Erythroblast (primary cell): ENCODE measurements at regions not wholly inside any gene's neighbourhood (a gene's known extent, or its start where the extent isn't known, plus 50 kb on each side); places are given as distances from the start of the nearest gene placed in this dataset.

Source experiments
- DNase-seq, 2 experiments: peaks; one replicate each; lab custom pipeline; 2025; lab: John Stamatoyannopoulos, UW
- GATA1 ChIP-seq: IDR thresholded peaks from 2 replicates; pipeline ENCODE4 v1.6.1; 2011; ENCODE audit warnings: low read depth, mild to moderate bottlenecking, control low read depth, low read length, moderate library complexity
- POLR2A ChIP-seq: IDR thresholded peaks from 2 replicates; pipeline ENCODE4 v1.6.1; 2011; ENCODE audit warnings: mild to moderate bottlenecking, low read length

DNA sequence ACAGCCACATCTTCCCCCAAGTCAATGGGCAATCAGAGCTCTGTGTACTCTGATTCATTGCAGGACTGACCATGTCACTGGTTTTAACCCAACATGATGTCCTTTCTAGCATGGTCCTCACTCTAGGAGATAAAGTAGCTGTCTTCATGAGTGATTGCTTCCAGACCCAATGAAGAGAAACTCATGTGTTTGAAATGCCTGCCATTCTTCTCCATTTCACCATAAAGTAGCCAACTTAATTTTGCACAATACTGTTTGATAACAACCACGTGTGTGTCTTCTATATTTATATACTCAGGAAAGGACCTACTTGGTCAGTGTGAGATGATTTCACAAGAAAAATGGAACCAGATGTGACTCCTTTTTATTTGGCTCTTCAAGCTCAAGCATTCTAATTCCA is 172.5 kb downstream of the AXIN2 start:
- TF ChIP-seq GATA1 = no peak
- TF ChIP-seq POLR2A = no peak
- no peak for DNase-seq

DNA sequence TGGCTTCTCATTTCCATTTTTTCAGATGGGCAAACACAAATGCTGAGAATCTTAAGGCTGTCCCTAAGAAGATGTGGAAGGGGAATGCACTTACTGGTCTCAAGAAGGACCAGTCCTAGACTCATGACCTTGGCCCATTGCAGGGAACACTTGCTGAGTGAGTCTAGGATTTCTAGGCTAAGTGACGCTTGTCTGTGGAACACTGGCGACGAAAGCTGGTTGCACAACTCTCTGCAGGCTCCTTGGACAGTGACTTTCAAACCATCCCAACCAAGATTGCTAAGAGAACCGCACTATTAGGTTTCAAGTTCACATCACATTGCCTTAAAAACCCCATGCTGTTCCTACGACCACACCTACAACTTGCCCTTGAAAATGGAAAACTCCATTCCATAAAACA is 174.1 kb downstream of the AXIN2 start:
- no peak for TF ChIP-seq POLR2A
- no peak for TF ChIP-seq GATA1
- DNase-seq = no peak

DNA sequence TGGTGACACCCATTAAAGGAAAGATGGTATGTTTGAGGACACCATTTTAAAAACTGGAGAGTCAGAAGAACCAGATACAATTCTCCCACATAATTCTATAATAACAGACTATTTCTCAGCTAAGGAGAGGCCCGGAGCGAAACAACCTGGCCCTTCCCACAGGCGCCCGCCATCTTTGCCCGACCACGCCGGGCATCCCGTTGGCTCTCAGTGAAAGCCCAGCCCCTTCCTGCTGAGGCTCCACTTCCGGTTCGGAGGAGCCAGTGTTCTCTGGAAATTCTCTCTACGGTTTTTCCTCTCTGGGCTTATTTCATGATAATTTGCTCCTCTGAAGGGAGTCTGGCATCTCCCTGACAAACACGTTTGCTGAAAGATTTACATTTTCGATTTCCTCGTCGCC is 175.7 kb downstream of the AXIN2 start:
- DNase-seq = no peak
- TF ChIP-seq GATA1 (no peak), POLR2A (no peak)

DNA sequence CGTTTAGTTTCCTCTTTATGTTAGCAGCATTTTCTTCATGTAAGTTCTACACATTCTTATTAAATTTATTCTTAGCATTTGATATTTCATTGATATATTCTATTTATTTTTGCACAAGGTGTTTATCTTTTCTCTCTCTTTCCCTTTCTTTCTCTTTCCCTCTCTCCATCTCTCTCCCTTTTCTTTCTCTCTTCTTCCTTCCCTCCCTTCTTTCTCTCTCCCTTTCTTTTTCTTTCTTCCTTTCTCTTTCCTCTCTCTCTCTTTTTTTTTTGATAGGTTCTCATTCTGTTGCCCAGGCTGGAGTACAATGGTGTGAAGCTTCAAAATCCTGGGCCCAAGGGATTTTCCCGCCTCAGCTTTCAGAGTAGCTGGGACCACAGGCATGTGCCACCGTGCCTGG is 176.4 kb downstream of the AXIN2 start:
- no peak for TF ChIP-seq POLR2A
- TF ChIP-seq GATA1 = no peak
- no peak for DNase-seq

DNA sequence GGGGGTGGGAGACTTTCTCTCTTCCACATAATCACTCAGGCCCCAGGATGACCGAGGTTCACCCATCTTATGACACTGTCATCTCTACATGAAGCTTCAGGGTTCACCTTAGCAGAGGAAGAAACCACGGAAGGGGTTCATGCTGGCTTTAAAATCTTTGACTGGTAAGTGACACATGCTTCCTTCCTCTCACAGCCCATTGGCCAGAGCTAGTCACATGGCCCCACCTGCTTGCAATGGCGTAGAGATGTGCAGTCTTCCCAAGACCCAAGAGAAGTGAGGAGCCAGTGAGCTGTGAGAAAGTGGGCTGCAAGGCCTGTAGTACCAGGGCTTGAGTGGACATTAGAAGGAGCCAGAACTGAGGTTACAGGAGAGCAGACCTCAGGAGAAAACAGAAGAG is 180.3 kb downstream of the AXIN2 start:
- TF ChIP-seq GATA1 (no peak), POLR2A (no peak)
- DNase-seq = no peak

DNA sequence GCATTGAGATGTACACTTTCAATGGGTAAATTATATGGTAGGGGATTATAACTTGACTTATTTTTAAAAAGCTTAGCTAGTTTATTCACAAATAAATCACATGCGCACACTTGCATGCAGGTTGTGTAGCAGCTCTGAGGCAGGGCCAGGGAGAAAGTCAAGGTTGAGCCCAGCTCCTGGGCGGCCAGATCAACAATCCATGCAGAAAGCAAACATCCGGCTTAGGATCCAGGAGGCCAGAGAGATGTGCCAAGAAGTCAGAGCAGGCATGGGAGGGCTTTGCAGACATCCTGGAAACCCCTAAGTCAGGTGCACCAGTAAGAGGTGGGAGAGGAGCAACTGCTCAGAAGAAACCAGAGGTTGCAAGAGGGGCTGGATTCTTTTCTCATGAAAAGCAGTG is 186.5 kb downstream of the AXIN2 start:
- DNase-seq = no peak
- no peak for TF ChIP-seq GATA1

DNA sequence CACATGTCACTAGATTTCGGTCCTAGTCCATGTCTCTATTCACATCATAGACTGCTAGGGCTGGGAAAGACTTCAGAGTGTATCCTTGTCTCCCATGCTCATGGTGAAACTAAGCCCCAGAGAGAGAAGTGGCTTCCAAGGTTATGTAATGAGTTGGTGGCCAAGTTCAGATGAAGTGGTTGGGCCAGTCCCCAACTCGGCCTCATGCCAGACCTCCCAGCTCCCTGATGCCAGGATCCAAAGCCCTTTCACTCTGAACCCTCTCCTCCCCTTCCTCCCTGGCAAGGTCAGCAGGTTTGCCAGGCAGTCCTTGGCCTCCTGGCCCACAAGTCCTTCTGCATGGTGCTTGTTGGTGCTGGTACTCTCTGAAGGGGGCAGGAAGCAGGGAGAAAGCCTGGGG is 189.7 kb downstream of the AXIN2 start:
- peak; percentile 13 for TF ChIP-seq GATA1
- TF ChIP-seq POLR2A = no peak
- no peak for DNase-seq

DNA sequence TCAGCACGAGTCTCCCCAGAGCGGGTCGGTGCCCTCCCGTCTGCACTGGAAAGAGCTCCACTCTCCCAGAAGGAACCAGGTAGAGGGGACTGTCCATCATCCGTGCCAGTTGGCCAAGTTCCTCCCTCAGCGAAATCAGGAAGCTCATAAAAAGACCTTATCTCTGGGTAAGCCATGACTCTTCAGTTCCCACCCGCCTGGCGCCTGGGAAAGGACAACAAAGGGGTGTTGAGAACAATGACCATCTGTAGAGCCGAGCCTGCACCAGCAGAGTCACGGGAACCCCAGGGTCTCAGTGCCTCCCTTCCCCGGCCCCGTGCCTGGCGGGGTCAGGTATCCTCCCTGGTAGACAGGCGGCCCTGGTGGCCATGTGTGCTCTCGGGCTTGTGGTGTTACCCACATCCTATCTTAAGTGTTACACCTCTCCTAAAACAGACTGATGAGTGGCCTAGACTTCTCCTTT is 190.7 kb downstream of the AXIN2 start:
- no peak for DNase-seq

DNA sequence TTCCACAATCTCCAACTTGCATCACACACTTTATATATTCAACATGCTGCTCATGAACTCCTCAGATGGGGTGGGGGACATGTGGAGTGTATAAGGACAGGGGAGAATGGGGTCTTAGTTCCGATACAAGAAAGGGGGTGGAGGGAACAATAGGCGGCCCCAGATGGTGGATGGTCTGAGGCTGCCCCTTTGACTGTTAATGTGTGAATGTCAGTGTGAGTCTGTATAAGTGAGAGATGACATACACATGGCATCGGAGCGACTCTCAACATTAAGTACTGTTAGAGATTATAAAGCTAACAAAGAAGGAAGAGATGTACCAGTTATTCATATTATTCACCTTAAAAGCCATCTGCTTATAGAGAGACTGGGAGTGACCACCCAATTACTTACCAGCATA is 193.1 kb downstream of the AXIN2 start:
- DNase-seq = no peak
- no peak for TF ChIP-seq GATA1
- no peak for TF ChIP-seq POLR2A

More for the DNA sequence above, 190.7 kb downstream of the AXIN2 start:
- no peak for TF ChIP-seq POLR2A
- TF ChIP-seq GATA1 = no peak

DNA sequence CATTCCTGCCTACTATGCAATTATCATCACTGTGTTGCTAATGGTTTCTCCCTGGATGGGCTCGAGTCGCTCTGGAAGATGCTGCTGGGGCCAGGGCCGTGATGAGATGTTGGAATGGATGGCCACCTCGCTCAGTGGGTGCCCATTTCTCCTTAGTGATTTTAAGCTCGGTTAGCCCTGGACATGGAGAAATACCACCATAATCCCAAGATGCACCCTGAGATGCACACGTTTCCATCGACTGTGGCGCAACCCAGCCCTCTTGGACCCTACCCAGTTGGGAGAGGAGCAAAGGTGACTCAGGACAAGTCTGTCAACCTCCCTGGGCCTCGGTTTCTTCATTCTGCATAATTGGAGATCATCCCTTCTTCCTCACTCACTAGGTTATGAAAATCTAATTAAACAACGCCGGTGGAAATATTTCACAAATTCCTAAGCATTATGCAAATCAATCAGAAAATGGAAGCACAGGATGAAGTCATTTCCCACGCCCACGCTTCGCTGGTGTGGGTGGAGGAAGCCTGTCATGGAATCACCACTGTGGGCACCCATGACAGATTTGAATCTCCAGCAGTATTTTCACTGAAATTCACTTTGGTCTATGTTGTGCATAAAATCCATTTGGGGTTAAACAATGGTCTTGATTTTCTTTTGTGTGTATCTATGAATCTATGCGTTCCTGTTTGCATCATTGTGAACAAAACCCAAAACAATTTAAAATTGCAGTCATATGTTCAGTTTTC is 195.2 kb downstream of the AXIN2 start:
- TF ChIP-seq GATA1 (no peak), POLR2A (no peak)
- DNase-seq = no peak

DNA sequence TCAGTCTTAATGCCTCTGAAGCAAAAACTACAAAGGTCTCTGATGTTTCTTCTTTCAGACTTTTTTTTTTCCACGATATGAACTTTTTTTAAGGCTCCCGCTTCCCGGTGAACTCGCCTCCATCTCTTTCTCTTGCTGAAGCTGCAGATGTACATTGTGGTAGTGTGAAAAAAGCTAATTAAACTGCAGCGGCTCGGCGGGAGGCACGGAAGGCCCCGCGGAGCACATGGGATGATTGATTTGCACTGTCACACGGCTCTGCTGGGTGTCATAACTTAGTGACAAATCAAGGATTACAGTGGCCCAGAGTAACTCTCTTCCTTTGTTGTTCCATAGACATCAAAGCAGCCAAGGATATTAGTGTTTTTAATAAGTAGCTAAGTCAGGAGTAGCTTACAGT is 196.3 kb downstream of the AXIN2 start:
- no peak for TF ChIP-seq POLR2A
- TF ChIP-seq GATA1 = no peak
- no peak for DNase-seq

DNA sequence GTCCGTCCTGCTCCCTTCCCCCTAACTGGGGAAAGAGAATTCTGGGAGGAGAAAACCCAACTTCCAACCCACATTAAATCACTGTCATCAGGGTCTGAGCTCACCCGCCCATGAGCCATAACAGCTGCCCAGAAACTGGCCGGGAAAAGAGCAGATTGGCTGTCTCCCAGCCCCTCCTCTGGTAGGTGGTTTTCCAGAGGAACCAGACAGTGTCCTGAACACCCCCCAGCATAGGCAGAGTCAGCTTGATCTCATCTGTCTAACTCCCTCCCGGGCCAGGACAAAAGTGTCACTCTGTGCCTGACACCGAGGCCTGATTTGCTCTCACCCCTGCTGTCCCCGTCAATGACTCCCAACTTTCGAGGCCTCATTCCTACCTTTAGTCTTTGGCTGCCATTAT is 197.0 kb downstream of the AXIN2 start:
- TF ChIP-seq GATA1 = no peak
- TF ChIP-seq POLR2A = no peak
- DNase-seq = no peak

DNA sequence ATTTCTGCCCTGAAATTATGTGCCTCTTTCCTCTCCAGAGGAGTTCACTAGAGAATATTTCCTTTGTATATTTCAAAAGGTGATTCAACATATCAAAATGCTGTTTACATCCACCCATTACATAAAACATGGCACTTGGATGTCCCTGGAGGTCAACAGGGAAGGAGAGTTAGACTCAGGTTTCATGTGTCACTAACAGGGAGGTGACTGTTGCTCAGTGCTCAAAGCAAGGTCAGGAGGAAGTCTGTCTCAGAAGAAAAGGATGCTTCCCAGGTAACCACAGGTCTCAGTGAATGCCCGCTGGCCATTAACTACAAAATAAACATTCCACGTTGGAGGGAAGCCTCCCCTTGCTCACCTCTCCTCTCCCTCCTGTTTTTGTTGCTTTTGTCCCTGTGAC is 198.6 kb downstream of the AXIN2 start:
- TF ChIP-seq GATA1 = no peak
- TF ChIP-seq POLR2A = no peak
- no peak for DNase-seq

DNA sequence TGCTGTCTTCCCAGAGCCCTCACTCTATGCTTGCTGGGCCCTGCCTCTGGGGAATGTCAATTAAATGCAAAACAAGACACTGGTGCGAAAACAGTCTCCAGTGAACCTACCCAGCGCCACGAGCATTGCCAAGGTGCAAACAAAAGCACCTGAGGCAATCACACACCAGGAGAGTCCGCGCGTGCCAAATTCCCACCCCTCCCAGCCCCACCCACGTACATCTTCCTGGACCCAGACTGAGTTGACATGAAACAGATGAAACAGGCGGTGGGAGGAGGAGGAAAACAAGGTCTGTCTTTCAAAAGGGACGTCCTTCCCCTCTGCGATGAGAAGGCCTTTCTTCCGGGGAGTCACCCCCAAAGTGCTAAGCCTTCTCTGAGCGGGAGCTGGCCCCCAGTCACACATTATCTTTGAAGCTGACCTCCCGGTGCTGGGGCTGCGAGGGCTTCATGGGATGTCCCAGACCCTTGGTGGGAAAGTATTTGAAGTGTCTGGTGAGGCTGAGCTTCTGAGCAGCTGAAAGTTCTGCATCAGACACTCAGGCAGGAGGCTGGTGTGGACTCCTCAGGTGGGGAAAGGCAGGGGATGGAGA is 200.4 kb downstream of the AXIN2 start:
- DNase-seq = no peak
- TF ChIP-seq POLR2A = no peak
- TF ChIP-seq GATA1 = no peak

DNA sequence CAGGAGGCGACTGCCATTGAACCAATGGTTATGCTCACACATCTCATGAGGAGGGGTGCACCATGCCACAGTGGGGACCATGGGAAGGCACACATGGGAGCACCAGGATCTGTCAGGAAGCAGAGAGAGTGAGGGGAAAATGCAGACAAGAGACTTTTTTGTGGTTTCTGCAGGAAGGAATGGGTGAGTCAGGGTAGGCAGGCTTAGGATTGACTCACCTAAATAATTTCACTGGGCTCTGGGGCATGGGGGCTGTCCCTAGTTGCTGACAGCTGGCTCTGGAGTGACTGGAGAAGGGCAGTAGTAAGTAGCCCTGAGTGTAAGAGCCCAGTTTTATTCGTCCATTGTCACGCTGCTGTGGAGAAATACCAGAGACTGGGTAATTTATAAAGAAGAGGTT is 202.4 kb downstream of the AXIN2 start:
- no peak for DNase-seq
- TF ChIP-seq GATA1 (no peak), POLR2A (no peak)
